Ishikawa (cell line): ENCODE measurements at regions not wholly inside any gene's neighbourhood (a gene's known extent, or its start where the extent isn't known, plus 50 kb on each side); places are given as distances from the start of the nearest gene placed in this dataset.

Experiments used
- CREB1 ChIP-seq: IDR thresholded peaks from 2 replicates; pipeline ENCODE4 v1.6.1; 2012; ENCODE audit warnings: low read depth
- EP300 ChIP-seq: IDR thresholded peaks from 2 replicates; pipeline ENCODE4 v1.6.1; 2012; ENCODE audit warnings: borderline replicate concordance
- TAF1 ChIP-seq: IDR thresholded peaks from 2 replicates; pipeline ENCODE4 v1.6.1; 2012; ENCODE audit warnings: low read depth, mild to moderate bottlenecking
- YY1 ChIP-seq: IDR thresholded peaks from 2 replicates; pipeline ENCODE4 v1.6.1; 2012; ENCODE audit warnings: low read depth
- ZBTB7A ChIP-seq: IDR thresholded peaks from 2 replicates; pipeline ENCODE4 v1.6.1; 2012; ENCODE audit warnings: low read depth

DNA sequence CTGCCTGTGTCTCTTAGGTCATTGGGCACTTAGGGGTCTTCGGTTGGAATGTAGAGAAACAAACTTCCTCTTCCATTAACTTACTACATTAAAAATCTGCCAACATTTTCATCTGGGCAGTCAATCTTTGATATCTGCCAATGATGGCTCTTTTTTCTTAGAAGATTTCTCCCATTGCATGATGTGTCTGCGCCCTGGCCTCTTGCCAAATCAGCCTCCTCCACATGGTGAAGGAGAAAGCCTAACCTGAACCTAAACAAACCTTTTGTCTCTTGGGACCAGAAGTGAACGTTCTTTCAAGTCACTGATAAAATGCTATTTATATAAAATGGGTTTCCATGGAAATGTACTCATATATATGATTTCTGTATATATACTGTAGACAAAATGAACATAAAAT is 998.9 kb upstream of the GJE1 start:
- TF ChIP-seq CREB1 (no peak), EP300 (no peak), YY1 (no peak), TAF1 (no peak), ZBTB7A (no peak)
